Prostate gland (tissue), 2 donors: ENCODE measurements at regions not wholly inside any gene's neighbourhood (a gene's known extent, or its start where the extent isn't known, plus 50 kb on each side); places are given as distances from the start of the nearest gene placed in this dataset.
"Not testable (repeated sequence)": the region's sequence is repeated elsewhere in the genome, so short reads cannot be mapped to it uniquely, and the experiment has no call there.

Experiments
- DNase-seq: peaks from one replicate; pipeline ENCODE4 v3.0.0-alpha.2; 2019; ENCODE audit warnings: low spot score
- H3K27ac ChIP-seq, 2 donors: fragments of 200-600 bp; sonication (generic); 2 replicates each; pipeline ENCODE4 v1.5.1; 2017 to 2019
- H3K27me3 ChIP-seq: fragments of 200-600 bp; sonication (generic); replicated peaks from 2 replicates; pipeline ENCODE4 v1.5.1; 2019; ENCODE audit not compliant: insufficient read depth
- H3K36me3 ChIP-seq, 2 donors: fragments of 200-600 bp; sonication (generic); 1 replicate in 1 of 2; 2 replicates in 1 of 2; pipeline versions ENCODE4 v1.5.1 to v1.8.1; 2017 to 2019
- H3K4me1 ChIP-seq: fragments of 200-600 bp; sonication (generic); replicated peaks from 2 replicates; pipeline ENCODE4 v1.5.1; 2019
- H3K4me3 ChIP-seq, 2 donors: fragments of 200-600 bp; sonication (generic); 2 replicates each; pipeline ENCODE4 v1.5.1; 2017 to 2019
- H3K9me3 ChIP-seq: fragments of 200-600 bp; sonication (generic); 2 replicates; pipeline ENCODE4 v1.5.1; 2017
- CTCF ChIP-seq, 4 experiments: fragments of 200-600 bp in 2 of 4; fragments of 450-650 bp in 2 of 4; sonication (generic) in 2 of 4; IDR thresholded peaks; 1 replicate in 3 of 4; 2 replicates in 1 of 4; pipeline ENCODE4 v1.5.1; 2016 to 2019; ENCODE audit warnings: antibody characterized with exemption in 4 of 4, mild to moderate bottlenecking in 2 of 4, moderate library complexity in 2 of 4
- POLR2A ChIP-seq: fragments of 450-650 bp; IDR thresholded peaks from one replicate; pipeline ENCODE4 v1.6.1; 2016; ENCODE audit warnings: antibody characterized with exemption, mild to moderate bottlenecking
- POLR2AphosphoS5 ChIP-seq: sonication (generic); formaldehyde crosslinking; IDR thresholded peaks from one replicate; pipeline ENCODE4 v1.6.1; 2017; ENCODE audit warnings: antibody characterized with exemption
- WGBS: methylation state at CpG from one replicate; pipeline ENCODE4 v1.1.5; 2018; 5-methylcytosine and 5-hydroxymethylcytosine counted together
- intact Hi-C: fragments of 100-400 bp; cut with DNase I; formaldehyde crosslinking; loops from one replicate; pipeline ENCODE4 v1.14.2; 2022

- TF ChIP-seq CTCF (IDR thresholded peaks at IDR 0.05) (no peak), POLR2AphosphoS5 (no peak), POLR2A (no peak)
- no peaks in the 10 kb centered on the region for H3K4me1 ChIP-seq
- no peaks in the 10 kb centered on the region for H3K9me3 ChIP-seq
- H3K4me3 ChIP-seq, result no peak overlapping the region
- no peaks in the 10 kb centered on the region for H3K36me3 ChIP-seq
- no peak for DNase-seq
- H3K27ac ChIP-seq, result no peak overlapping the region
- H3K27me3 ChIP-seq, result no peaks in the 10 kb centered on the region
- intact Hi-C loops, result loop anchor here (5.0 kb wide), 3 partner anchors 229 to 524 kb away; no protein-coding TSS in a partner anchor
- 93% methylated on average over 8 of the region's 8 CpGs for WGBS
Measured at GRCh38 chr2:133888107-133888506, 319.8 kb upstream of the NCKAP5 start.

GRCh38 chr2:133888621-133889219 is 320.5 kb upstream of the NCKAP5 start:
- intact Hi-C loops, result loop anchor here (5.0 kb wide), 3 partner anchors 229 to 524 kb away; no protein-coding TSS in a partner anchor
- no peak overlapping the region for H3K4me3 ChIP-seq
- H3K27me3 ChIP-seq, result no peaks in the 10 kb centered on the region
- no peaks in the 10 kb centered on the region for H3K4me1 ChIP-seq
- no peak overlapping the region for H3K27ac ChIP-seq
- no peaks in the 10 kb centered on the region for H3K36me3 ChIP-seq
- no peaks in the 10 kb centered on the region for H3K9me3 ChIP-seq
- TF ChIP-seq CTCF (IDR thresholded peaks at IDR 0.05) (no peak), POLR2A (no peak), POLR2AphosphoS5 (no peak)
- no peak for DNase-seq
- 83% methylated on average over 8 of the region's 8 CpGs for WGBS

- no peaks in the 10 kb centered on the region for H3K9me3 ChIP-seq
- intact Hi-C loops, result no loop called here
- no peak for DNase-seq
- H3K27me3 ChIP-seq, result no peaks in the 10 kb centered on the region
- 70% methylated on average over 8 of the region's 8 CpGs for WGBS
- no peaks in the 10 kb centered on the region for H3K36me3 ChIP-seq
- H3K4me3 ChIP-seq, result no peak overlapping the region
- no peak overlapping the region for H3K27ac ChIP-seq
- H3K4me1 ChIP-seq, result no peaks in the 10 kb centered on the region
- TF ChIP-seq POLR2A (no peak), CTCF (IDR thresholded peaks at IDR 0.05) (no peak), POLR2AphosphoS5 (no peak)
Measured at GRCh38 chr2:133892352-133892913, 324.2 kb upstream of the NCKAP5 start.

GRCh38 chr2:133894429-133894828 is 326.2 kb upstream of the NCKAP5 start:
- intact Hi-C loops, result no loop called here
- TF ChIP-seq POLR2AphosphoS5 (no peak), POLR2A (no peak), CTCF (IDR thresholded peaks at IDR 0.05) (no peak)
- WGBS, result 95% methylated on average over 9 of the region's 9 CpGs
- Histone ChIP-seq H3K4me3 (no peak overlapping the region), H3K27ac (no peak overlapping the region), H3K27me3 (no peaks in the 10 kb centered on the region), H3K4me1 (no peaks in the 10 kb centered on the region), H3K36me3 (no peaks in the 10 kb centered on the region), H3K9me3 (no peaks in the 10 kb centered on the region)
- no peak for DNase-seq

- H3K4me3 ChIP-seq, H3K36me3 ChIP-seq, H3K27me3 ChIP-seq, intact Hi-C loops, DNase-seq, H3K4me1 ChIP-seq, H3K27ac ChIP-seq, H3K9me3 ChIP-seq: not testable (repeated sequence)
- whole genome bisulfite sequencing, result 77% methylated on average over 4 of the region's 4 CpGs
Measured at GRCh38 chr2:133897838-133898237, 329.6 kb upstream of the NCKAP5 start.
